Activated CD8-positive, alpha-beta memory T cell treated with anti-CD3 and anti-CD28 coated beads, Interleukin-2, amount 50 U/mL, for 1 hour (primary cell): ENCODE measurements at regions not wholly inside any gene's neighbourhood (a gene's known extent, or its start where the extent isn't known, plus 50 kb on each side); places are given as distances from the start of the nearest gene placed in this dataset.
"Not testable (repeated sequence)": the region's sequence is repeated elsewhere in the genome, so short reads cannot be mapped to it uniquely, and the experiment has no call there.

Experiments
- DNase-seq: peaks from one replicate; pipeline ENCODE4 v3.0.0-alpha.2; 2020; ENCODE audit errors: extremely low read depth

- no peak for DNase-seq
Observed at GRCh38 chr11:38011496-38011895, 1413.5 kb upstream of the RAG2 start.

GRCh38 chr11:38009932-38010331 is 1411.9 kb upstream of the RAG2 start:
- no peak for DNase-seq

- DNase-seq: no peak
Observed at GRCh38 chr11:38006466-38006865, 1408.4 kb upstream of the RAG2 start.

- no peak for DNase-seq
Observed at GRCh38 chr11:38005597-38005996, 1407.6 kb upstream of the RAG2 start.

GRCh38 chr11:37999171-37999570 is 1401.1 kb upstream of the RAG2 start:
- no peak for DNase-seq

GRCh38 chr11:37995886-37996285 is 1397.8 kb upstream of the RAG2 start:
- DNase-seq: no peak

- no peak for DNase-seq
Observed at GRCh38 chr11:37988031-37988430, 1390.0 kb upstream of the RAG2 start.

- DNase-seq: no peak
Observed at GRCh38 chr11:37984991-37985390, 1387.0 kb upstream of the RAG2 start.

GRCh38 chr11:37978647-37979046 is 1380.6 kb upstream of the RAG2 start:
- DNase-seq: no peak

GRCh38 chr11:37973941-37974340 is 1375.9 kb upstream of the RAG2 start:
- no peak for DNase-seq

GRCh38 chr11:37972691-37973090 is 1374.7 kb upstream of the RAG2 start:
- DNase-seq: no peak

- DNase-seq: not testable (repeated sequence)
Observed at GRCh38 chr11:37969336-37969735, 1371.3 kb upstream of the RAG2 start.

- no peak for DNase-seq
Observed at GRCh38 chr11:37968148-37968547, 1370.1 kb upstream of the RAG2 start.

- DNase-seq: no peak
Observed at GRCh38 chr11:37967635-37968034, 1369.6 kb upstream of the RAG2 start.

GRCh38 chr11:37963440-37963839 is 1365.4 kb upstream of the RAG2 start:
- no peak for DNase-seq

- DNase-seq: no peak
Observed at GRCh38 chr11:37957717-37958116, 1359.7 kb upstream of the RAG2 start.

GRCh38 chr11:37951996-37952395 is 1354.0 kb upstream of the RAG2 start:
- no peak for DNase-seq

GRCh38 chr11:37948258-37948657 is 1350.2 kb upstream of the RAG2 start:
- DNase-seq: no peak

- DNase-seq: no peak
Observed at GRCh38 chr11:37947821-37948220, 1349.8 kb upstream of the RAG2 start.

- no peak for DNase-seq
Observed at GRCh38 chr11:37946155-37946766, 1348.2 kb upstream of the RAG2 start.

- no peak for DNase-seq
Observed at GRCh38 chr11:37942081-37942480, 1344.0 kb upstream of the RAG2 start.

GRCh38 chr11:37929100-37929653 is 1331.1 kb upstream of the RAG2 start:
- DNase-seq: no peak

GRCh38 chr11:37926772-37927171 is 1328.7 kb upstream of the RAG2 start:
- no peak for DNase-seq

- no peak for DNase-seq
Observed at GRCh38 chr11:37916331-37916730, 1318.3 kb upstream of the RAG2 start.
